ENCODE measurements at regions not wholly inside any gene's neighbourhood (a gene's known extent, or its start where the extent isn't known, plus 50 kb on each side); places are given as distances from the start of the nearest gene placed in this dataset.

DNA sequence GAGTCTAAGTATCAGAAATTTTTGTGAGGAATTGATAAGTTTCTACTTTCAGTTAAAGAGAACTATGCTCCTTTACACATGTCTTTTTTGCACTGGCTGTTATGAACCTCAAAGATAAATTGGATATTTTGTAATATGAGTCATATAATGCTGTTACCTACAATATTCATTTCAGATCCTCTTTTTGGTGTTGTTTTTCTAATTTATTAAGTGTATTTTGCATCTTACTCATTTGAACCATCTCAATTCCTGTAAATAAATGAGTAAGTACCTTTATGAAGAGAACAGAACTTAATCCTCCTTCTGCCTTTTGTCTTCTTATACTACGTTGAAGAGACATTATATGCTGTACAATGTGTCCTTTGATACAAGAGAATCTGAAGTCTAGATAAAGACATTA, 74.4 kb downstream of the ZIC1 start:
- no peak for ATAC-seq
- TF ChIP-seq CTCF (IDR thresholded peaks at IDR 0.05), result no peak
- no peak for TF ChIP-seq TCF7L2 (IDR thresholded peaks at IDR 0.05; ENCODE audit: low read depth, low read length)
- TF ChIP-seq SIN3A (IDR thresholded peaks at IDR 0.05; ENCODE audit: borderline replicate concordance, insufficient read depth, low read depth, low read length), result no peak
- TF ChIP-seq POLR2AphosphoS5 (IDR thresholded peaks at IDR 0.05; ENCODE audit: low read depth, low read length), result no peak
- no peak for TF ChIP-seq REST (IDR thresholded peaks at IDR 0.05; ENCODE audit: insufficient read depth in 1 of 2, low read depth in 2 of 2, low read length in 1 of 2)
- intact Hi-C loops (cut with micrococcal nuclease; ENCODE audit: unreplicated experiment), result no loop called here

GRCh38 chr3:147493065-147493464, 83.9 kb downstream of the ZIC1 start:
- Histone ChIP-seq H3K9me3 (ENCODE audit: control insufficient read depth, insufficient read depth, low read depth, low read length) (no peaks in the 10 kb centered on the region), H3K36me3 (ENCODE audit: control insufficient read depth, insufficient read depth, low read length) (no peaks in the 10 kb centered on the region), H3K4me3 (ENCODE audit: low read depth in 2 of 2, low read length in 2 of 2) (no peak overlapping the region), H3K27ac (ENCODE audit: low read length) (no peak overlapping the region), H3K4me1 (ENCODE audit: control insufficient read depth, insufficient read depth, low read length) (no peaks in the 10 kb centered on the region), H3K27me3 (ENCODE audit: control insufficient read depth, insufficient read depth, low read length) (no peaks in the 10 kb centered on the region)
- no peak for ATAC-seq
- in situ Hi-C loops (cut with HindIII; ENCODE audit: low pct_unique_long_range_greater_than_20kb, low sequenced_read_pairs) (no loop called here), intact Hi-C loops (cut with micrococcal nuclease; ENCODE audit: unreplicated experiment) (no loop called here)
- no TSS peak for BruUV-seq (replicated peaks)
- POLR2A ChIA-PET, result no interaction called here
- no peak for DNase-seq (ENCODE audit: low read depth, low spot score)
- CTCF ChIA-PET, result no interaction called here
- TF ChIP-seq TCF7L2 (IDR thresholded peaks at IDR 0.05; ENCODE audit: low read depth, low read length) (no peak), REST (IDR thresholded peaks at IDR 0.05; ENCODE audit: insufficient read depth in 1 of 2, low read depth in 2 of 2, low read length in 1 of 2) (no peak), CTCF (IDR thresholded peaks at IDR 0.05) (no peak), POLR2AphosphoS5 (IDR thresholded peaks at IDR 0.05; ENCODE audit: low read depth, low read length) (no peak), SIN3A (IDR thresholded peaks at IDR 0.05; ENCODE audit: borderline replicate concordance, insufficient read depth, low read depth, low read length) (no peak)

More for the DNA sequence above, 74.4 kb downstream of the ZIC1 start:
- BruUV-seq (replicated peaks), result no TSS peak
- ChIA-PET CTCF (no interaction called here), POLR2A (no interaction called here)
- Histone ChIP-seq H3K9me3 (ENCODE audit: control insufficient read depth, insufficient read depth, low read depth, low read length) (no peaks in the 10 kb centered on the region), H3K27me3 (ENCODE audit: control insufficient read depth, insufficient read depth, low read length) (no peaks in the 10 kb centered on the region), H3K27ac (ENCODE audit: low read length) (no peak overlapping the region), H3K36me3 (ENCODE audit: control insufficient read depth, insufficient read depth, low read length) (no peaks in the 10 kb centered on the region), H3K4me3 (ENCODE audit: low read depth in 2 of 2, low read length in 2 of 2) (no peak overlapping the region), H3K4me1 (ENCODE audit: control insufficient read depth, insufficient read depth, low read length) (no peaks in the 10 kb centered on the region)
- DNase-seq (ENCODE audit: low read depth, low spot score), result no peak
- in situ Hi-C loops (cut with HindIII; ENCODE audit: low pct_unique_long_range_greater_than_20kb, low sequenced_read_pairs), result no loop called here

Data from Panc1 (cell line).